NCI-H187 (cell line): ENCODE measurements at regions not wholly inside any gene's neighbourhood (a gene's known extent, or its start where the extent isn't known, plus 50 kb on each side); places are given as distances from the start of the nearest gene placed in this dataset.

Experiments used
- DNase-seq, 2 experiments: peaks; one replicate each; lab custom pipeline; 2025; lab: John Stamatoyannopoulos, UW

DNA sequence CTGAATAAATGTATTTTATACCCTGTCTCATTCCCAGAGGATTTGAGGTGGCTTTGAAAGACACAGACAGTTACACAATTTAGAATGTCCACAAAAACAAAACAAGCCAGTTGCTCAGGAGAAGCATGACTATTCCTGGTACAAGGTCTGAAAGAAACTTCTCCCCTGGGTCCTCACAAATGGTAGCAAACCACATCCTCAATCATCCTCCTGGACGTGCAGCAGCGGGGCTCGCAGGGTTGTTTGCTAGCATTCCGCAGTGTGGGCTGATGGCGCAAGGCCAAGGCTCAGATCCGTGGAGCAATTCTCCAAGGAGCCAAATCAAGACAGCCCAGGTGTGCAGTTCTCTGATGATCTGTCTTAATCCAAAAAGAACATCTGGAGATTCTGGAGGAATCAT, 210.3 kb downstream of the ACTL7B start:
- no peak for DNase-seq

DNA sequence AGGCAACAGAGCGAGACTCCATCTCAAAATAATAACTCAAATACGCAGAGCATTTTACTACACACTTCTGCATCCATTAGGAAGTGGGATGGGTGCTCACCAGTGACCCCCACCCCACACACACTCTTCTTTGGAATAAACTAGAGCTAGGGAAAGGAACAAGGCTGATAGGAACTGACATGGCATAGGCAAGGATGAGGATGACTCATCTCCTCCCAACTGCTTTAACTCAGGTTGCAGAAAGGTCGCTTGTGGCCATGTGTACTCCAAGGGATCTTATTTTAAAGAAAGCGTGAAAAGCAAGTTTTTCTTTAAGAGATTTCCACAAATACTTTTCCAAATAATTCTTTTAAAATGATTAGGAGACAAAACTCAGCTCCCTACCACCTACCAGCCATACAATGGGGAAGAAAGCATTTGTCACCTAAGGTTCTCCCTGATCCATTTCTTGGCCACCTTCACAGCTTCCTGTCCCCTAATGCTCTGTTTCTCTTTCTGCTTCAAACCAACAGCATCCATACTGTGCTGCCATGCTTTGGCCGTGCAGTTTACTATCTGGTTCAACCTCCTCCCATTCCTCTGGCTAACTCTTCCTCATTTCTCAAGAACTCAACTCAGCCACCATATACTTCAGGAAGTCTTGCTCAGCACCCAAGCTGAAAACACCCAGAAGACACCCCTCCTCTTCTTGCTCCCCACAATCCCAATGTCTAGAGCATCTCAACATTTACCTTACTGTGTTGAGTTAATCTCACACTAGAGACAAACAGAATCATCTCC, 211.9 kb downstream of the ACTL7B start:
- no peak for DNase-seq

DNA sequence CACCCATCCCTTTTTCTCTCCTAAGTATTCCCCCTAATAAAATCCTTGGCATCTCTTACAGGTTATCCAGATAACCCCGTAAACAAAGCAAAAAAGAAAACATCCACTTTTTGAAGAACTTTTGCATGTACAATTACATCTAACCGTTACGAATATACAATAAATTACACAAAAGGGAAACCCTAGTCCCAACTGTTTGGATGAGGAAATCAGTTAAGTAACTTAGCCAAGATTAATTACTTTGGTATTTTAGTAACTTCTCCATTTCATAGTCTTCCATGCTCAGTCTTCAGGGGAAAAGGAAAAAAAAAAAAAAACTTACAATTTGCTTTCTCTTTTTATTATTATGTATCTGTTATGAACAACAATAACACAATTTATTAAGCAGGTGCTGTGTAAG, 212.9 kb downstream of the ACTL7B start:
- DNase-seq: no peak

DNA sequence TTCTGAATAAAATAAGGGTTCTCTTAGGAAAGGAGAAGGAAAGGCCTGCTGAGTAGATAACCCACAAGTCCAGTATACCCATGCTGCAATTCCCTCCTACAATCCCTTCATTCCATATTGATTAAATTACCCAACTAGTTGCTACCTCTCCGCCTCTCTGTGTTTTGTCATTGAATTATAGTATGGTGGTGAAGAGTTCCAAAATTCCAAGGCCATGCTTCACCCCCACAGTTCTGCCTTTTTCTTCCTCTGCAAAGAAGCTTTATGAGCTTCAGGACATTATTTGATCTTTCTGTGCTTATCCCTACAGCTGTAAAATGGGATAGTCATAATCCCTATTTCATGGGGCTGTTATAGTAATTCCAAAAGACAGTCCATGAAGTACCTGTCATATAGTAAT, 215.6 kb downstream of the ACTL7B start:
- DNase-seq: no peak

DNA sequence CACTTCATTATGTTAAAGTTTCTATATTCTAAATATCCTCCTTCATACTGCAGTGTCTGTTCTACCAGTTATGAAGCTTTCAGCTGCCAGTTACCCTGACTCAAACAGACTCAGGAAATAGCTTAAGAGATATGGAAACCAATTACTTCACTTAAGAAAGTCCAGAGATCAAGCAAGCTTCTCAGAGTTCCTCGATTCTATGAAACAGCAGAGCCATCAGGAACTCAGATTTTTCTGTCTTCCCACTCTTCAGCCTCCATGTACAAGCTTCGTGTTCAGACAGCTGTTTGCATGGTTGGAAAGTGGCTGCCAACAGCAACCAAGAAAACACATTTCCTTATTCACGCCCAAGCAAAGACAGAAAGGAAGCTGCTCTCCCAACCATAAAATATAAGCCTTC, 216.1 kb downstream of the ACTL7B start:
- DNase-seq: no peak

DNA sequence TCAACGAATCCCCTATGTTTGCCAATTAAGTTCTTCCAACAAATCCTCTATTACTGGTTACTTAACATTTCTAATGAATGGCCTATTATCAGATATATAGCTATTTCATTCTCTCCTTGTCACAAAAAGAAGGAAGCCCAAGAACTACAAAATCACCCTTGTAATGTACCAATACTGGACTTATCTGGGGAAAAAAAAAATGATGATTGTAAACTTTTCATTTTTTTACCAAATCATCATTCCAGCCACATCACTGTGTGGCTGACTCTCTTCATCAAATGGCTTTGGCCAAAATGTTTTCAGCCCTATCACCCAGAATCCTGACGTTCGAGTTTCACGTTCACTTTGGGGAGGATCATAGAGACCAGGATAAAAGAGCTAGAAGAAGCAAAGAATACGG, 216.7 kb downstream of the ACTL7B start:
- DNase-seq: no peak

DNA sequence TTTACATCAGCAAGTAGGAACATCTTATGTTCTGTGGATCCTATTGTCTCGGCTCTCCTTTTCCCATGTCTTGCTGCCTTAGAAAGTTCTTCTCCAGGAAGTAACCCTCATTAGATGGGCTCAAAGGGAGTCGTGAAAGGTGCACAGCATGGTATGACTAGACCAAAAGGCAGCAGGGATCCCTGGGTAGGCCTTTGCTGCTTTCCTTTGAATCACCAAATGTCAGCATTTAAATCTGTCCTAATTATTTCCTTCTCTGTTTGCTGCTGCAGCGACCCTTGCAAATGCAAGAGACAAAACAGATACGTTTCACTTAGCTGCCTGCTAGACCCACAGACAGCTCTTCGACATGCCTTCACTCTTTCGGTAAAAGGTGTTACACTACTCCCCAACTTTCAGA, 218.4 kb downstream of the ACTL7B start:
- no peak for DNase-seq

DNA sequence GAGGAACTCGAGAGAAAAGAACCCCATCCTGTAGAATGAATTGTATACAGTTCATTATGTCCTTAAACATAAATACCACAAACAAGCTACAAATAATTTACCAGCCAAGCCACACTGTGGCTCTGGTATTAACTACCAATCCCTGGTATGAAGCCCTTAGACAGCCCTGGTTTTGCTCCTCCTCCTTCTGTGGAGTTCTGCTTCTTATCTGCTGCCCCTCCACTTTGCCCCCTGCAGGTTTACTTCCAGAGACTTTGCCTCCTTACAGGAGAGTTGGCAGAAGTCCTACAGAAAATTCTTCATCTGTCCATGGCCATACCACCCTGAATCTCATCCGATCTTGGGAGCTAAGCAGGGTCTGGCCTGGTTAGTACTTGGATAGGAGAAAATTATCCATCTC, 219.8 kb downstream of the ACTL7B start:
- DNase-seq: no peak

DNA sequence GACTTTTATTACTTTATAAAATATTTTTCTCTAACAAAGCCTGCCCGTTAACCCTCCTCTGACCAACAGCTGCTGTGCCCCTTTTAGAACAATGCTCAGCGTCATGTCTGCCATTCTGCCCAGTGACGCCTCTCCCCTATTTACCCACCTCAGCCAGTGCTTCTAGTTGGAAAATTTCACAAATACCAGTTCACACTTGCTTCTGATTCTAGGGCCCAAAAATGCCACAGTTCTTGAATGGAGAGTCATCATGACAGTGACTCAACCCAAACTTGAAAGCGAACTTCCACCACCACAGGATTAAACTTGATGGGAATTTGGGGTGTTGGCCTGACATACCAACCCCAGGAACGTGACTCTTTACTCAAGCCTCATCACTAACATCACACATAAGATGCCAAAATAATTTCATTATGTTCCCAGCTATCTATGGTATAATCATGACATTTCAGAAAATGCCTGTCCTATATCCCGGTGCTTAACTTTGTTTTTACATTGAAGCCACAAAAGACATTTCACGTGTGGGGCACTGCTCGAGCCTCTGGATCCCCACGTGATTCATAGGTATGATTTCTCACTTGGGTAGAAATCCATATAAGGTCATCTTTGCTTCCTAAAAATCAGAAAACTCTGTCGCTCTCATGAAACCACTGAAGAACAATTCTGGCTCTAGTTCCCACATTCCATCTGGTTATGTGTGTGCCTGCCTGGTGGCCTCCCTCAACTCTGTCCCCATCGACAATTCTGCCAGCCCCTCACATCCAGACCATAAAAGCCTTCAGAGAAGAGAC, 220.9 kb downstream of the ACTL7B start:
- DNase-seq: no peak

DNA sequence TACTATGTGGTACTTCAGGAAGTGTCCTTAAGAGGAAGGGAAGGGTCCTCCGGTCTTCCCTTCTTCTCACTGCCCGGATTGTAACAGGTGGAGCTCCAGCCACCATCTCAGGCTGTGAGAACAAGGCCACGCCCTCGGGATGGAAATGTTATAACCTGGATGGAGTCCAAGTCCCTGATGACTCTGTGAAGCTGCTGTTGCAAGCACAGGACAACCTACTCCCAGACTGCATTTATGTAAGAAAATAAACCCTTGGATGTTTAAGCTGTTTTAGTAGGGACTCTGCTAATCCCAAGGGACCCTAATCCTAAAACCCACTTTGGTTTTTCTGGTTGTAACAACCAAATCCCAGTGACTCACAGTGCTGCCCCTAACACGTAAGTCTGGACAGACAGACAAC, 221.6 kb downstream of the ACTL7B start:
- DNase-seq: no peak

DNA sequence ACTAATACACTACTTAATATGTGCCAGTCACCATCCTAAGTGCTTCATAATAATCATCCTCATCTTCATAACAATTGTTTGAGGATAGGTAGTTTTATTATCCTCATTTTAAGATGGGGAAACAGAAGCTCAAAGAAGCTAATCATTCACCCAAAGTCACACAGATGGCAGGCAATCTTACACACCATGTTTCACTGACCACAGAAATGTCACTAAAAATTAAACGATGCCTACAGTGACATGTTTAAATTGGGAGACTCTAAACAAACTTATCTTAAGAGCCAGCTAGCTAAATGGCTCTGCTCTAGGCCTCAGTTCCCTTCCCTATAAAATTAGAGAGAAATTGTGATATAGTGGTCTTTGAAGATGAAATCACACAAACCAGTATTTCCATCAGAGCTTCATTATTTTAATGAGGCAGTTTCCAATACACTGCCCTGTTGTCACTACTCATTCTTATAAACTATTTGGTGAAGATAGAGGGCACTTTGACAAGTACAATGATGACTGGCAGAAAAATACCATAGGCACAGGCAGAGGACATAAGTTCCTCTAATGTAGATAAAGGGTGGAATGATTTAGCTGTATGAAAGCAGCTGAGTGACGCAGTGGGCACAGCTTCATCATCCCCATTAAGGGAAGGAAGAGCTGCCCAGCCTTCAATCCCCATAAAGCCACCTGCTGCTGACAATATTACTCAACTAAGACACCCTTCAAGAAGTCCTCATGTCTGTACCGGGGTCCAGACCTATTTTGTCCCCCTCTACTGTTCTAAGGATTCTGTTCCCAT, 224.1 kb downstream of the ACTL7B start:
- no peak for DNase-seq

DNA sequence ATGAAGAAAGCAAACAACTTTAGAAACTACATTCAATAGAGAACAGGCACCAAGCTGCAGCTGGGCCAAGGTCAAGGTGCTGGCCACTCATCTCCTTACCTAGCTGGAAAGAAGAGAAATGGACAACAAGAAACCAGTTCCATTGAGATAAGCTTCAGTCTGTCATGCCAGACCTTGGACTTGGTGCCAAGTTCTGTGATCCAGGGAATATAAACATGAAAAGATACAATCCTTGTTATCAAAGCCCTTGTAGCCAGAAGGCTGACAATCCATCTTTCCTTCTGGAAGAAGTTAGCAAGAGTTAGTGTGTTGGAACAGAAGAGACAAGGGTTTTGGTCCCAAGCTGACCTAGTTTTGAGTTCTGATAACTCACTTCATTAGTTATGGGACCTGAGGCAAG, 227.5 kb downstream of the ACTL7B start:
- no peak for DNase-seq

DNA sequence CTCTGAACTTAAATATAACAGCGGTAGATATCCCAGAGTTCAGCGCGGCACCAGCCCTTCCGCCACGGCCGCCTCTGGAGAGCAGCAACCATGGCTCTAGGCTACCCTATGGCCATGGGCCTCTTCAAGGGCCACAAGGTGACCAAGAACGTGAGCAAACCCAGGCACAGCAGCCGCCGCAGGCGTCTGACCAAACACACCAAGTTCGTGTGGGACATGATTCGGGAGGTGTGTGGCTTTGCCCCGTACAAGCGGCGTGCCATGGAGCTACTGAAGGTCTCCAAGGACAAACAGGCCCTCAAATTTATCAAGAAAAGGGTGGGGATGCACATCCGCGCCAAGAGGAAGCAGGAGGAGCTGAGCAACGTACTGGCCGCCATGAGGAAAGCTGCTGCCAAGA, 229.0 kb downstream of the ACTL7B start:
- DNase-seq: no peak

DNA sequence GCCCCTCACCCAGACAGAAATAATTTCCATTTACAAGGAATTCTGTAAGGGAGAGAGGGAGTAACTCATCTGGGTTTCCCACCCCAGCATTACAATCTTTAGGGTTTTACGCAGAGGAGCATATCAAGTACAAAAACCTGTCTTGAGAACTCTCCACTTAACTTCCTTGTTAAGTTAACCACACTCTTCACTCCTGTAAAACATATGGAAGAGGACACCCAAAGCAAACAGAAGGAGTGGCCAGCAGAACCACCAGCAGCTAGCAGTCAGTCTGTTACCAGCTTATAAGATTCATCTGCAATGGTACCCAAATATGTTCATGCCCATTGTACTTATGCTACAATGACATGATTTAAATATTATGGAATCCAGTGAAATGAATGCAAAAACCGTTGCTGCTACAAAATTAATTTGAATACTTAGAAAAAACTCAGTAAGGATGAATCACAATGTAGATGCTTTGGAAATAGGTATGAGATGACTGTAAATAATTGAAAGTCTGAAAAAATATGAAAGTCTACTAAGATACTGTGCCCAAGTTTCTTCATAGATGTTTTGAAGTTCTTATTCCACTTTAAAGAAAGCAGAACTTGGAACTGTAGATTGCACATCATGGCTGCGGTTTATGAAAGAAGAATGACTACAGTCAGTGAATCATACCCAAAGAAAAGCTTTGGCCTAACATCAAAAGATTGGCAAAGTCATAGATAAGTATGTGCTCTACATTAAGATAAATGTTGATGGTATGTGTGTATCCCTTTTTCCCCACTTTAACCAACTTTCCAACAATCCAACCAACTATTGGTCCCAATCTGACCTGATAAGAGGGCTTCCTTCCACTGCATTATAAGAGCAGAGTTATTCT, 233.6 kb downstream of the ACTL7B start:
- DNase-seq: no peak

DNA sequence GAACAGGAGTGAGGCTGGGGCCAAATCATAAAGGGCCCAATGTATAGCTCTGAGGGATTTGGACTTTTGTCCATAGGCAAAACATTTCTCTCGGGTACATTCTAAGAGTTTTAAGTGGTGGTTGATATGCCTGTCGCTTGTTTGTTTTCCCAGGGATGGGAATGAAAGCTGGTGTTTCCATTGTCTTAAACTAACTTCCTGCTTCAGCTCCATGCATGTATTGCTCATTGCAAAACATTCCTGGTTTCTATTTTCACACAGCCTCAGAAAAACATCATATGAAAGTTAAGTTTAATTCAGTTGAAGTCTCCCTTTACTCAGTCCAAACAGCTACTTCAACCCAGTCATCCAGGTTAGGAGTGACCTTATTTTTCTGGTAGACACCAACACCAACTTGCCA, 235.0 kb downstream of the ACTL7B start:
- DNase-seq: no peak

DNA sequence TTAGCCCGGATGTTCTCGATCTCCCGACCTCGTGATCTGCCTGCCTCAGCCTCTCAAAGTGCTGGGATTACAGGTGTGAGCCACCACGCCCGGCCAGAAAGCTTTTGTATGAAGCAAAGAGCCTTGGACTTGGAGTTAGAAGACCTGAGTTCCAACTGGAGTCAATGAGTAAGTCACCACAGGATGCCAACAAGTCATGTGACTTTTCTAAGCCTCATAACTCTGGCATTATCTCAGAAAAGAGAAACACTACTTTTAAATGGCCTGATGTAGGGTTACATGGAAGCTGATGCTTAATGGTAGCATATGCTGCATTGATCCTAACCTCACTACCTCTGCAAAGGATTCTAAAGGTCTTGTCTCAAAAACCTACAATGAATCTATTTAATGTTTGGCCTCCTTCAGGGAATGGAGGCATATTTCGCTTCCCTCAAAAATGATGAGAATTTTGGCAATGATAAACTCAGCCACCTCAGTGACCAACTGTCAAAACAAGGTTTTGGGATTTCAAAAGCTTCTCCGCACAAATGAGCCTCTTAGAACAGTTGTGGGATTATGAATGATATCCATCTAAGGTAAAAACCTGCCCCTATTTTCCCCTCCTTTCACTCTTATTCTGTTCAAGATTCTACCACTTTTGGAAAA, 236.8 kb downstream of the ACTL7B start:
- no peak for DNase-seq

DNA sequence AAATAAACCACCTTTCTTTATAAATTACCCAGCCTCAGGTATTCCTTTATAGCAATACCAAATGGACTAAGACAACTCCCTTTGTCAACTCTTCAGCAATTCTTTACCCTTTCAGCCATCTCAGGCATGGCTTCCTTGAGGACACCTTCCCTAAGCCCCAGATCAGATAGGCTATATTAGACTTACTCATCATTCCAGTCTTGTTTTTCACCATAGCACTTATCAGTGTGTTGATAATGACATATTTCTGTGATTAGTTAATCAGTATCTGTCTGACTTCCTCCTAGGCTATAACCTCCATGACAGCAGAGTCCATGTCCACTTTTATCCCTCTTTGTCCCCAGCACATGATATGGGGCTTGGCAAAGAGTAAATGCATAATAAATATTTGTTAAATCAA, 238.1 kb downstream of the ACTL7B start:
- DNase-seq: no peak

DNA sequence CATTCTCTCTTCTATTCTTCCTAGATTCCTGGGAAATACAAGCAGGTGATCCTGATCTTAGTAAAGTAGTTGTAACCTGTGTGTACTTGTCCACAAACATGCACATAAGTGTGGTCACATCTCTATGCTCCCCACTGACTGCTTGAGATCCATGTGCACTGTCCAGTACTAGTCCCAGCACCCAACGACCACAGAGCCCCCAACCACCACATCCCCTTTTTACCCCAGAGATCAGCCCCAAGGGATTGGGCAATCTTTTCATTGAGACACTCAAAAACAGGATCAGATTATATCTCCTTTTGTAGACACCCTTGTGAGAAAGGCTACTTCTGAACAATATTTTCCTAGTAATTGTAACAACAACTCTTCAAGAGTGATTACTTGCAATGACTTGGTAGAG, 240.6 kb downstream of the ACTL7B start:
- no peak for DNase-seq

DNA sequence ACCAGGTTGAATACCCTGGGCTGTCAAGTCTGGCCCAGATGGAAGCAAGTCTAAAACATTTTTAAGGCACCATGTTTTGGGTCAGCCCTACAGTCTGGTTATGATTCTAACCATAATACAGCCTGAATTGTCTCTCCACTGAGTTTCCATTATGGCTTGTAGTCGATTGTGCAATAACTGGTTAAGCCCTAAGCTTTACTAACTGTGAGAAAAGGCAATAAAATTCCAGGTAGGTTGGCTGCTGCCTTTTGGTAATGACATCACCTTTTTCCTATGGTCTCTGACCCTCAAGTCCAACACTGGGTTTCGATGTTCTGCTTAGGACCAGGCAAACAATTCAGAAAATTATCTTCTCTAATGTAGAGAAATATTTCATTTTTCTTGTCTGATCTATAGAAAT, 243.3 kb downstream of the ACTL7B start:
- no peak for DNase-seq

DNA sequence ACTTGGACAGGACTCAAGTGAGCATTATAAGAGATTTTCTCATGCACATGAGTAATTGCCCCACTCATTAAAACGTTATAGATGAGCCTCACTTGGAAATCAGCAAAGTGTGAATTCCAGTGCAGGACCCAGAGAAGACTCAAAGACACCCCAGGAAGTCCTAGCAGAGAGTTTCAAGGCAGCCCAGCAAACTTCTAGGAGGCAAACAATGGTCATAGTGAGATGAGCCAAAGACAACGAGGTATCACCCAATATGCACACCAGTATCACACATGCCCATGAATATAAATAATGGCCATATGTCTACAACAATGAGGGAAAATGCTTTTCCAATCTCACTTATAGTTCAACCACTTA, 245.9 kb downstream of the ACTL7B start:
- DNase-seq: no peak

DNA sequence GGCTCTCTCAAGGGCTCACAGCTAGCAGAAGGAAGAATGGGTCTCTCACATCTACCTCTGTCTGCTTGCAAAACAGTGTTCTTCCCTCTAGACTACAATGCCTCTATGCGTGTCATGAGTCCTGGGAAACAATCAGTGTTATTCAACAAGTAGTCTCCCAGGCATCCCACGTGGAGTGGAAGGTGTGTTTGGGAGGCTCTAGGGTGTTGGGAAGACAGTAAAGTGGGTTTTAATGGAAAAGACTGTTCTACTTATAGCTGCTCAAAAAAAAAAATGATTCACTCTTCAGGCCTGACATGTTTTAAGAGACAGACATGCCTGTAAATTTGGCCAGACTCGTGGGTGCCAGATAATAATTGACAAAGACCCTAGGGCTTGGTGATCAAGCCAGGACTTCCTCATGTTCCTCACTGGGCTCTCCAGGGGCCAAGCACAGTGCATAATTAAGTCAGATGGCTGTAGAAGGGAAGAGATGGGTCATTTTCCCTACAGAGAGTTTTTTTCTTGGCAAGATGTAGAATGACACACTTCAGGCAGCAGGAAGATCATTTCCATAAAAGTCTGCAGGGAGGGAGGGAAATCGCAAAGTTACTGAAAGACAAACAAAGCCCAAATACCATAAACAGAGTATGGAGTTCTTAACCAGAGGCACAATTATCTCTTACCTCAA, 246.4 kb downstream of the ACTL7B start:
- no peak for DNase-seq
